AG09319 (cell line): ENCODE measurements at regions not wholly inside any gene's neighbourhood (a gene's known extent, or its start where the extent isn't known, plus 50 kb on each side); places are given as distances from the start of the nearest gene placed in this dataset.
A peak's percentile ranks its signal among the peaks of the same experiment; 100 is the strongest.

Source experiments
- DNase-seq: peaks from one replicate; pipeline ENCODE4 v3.0.0-alpha.2; 2010; ENCODE audit warnings: low read depth; ENCODE audit errors: extremely low read depth
- CTCF ChIP-seq: IDR thresholded peaks from 2 replicates; pipeline ENCODE4 v1.5.1; 2011; ENCODE audit warnings: low read depth, mild to moderate bottlenecking, inconsistent platforms, low read length, moderate library complexity

GRCh38 chr3:55244247-55244646 lies 242.9 kb downstream of the WNT5A start:
- no peak for DNase-seq
- TF ChIP-seq CTCF = no peak

- no peak for TF ChIP-seq CTCF
- DNase-seq = no peak
Measured at GRCh38 chr3:55243678-55244077, 243.4 kb downstream of the WNT5A start.

GRCh38 chr3:55242921-55243320 lies 244.2 kb downstream of the WNT5A start:
- no peak for TF ChIP-seq CTCF
- no peak for DNase-seq

- no peak for TF ChIP-seq CTCF
- no peak for DNase-seq
Measured at GRCh38 chr3:55241098-55241497, 246.0 kb downstream of the WNT5A start.

- peak; percentile 35 for DNase-seq
- no peak for TF ChIP-seq CTCF
Measured at GRCh38 chr3:55235416-55235815, 251.7 kb downstream of the WNT5A start.

- peak; percentile 10 for DNase-seq
- no peak for TF ChIP-seq CTCF
Measured at GRCh38 chr3:55226696-55227095, 260.4 kb downstream of the WNT5A start.

- DNase-seq = no peak
- no peak for TF ChIP-seq CTCF
Measured at GRCh38 chr3:55218577-55218976, 268.5 kb downstream of the WNT5A start.
